PFSK-1 (cell line): ENCODE measurements at regions not wholly inside any gene's neighbourhood (a gene's known extent, or its start where the extent isn't known, plus 50 kb on each side); places are given as distances from the start of the nearest gene placed in this dataset.

Experiments
- FOXP2 ChIP-seq: optimal IDR thresholded peaks from 2 replicates; pipeline ENCODE3; 2011; ENCODE audit warnings: borderline replicate concordance, control low read depth, inconsistent platforms; ENCODE audit not compliant: insufficient read depth; ENCODE audit errors: extremely low read length, extremely low read depth
- POLR2AphosphoS5 ChIP-seq: IDR thresholded peaks from 2 replicates; pipeline ENCODE4 v1.6.1; 2012; ENCODE audit warnings: low read depth, mild to moderate bottlenecking, control low read depth, low read length, moderate library complexity
- REST ChIP-seq, 2 experiments: IDR thresholded peaks; 2 replicates each; pipeline versions ENCODE4 v1.6.1 to v1.8.0; 2011 to 2012; ENCODE audit warnings: low read depth in 2 of 2, low read length in 2 of 2, control low read depth in 1 of 2, inconsistent platforms in 1 of 2, mild to moderate bottlenecking in 1 of 2, moderate library complexity in 1 of 2; ENCODE audit not compliant: insufficient read depth in 1 of 2
- SIN3A ChIP-seq: IDR thresholded peaks from 2 replicates; pipeline ENCODE4 v1.6.1; 2012; ENCODE audit warnings: mild to moderate bottlenecking, low read length, moderate library complexity, borderline replicate concordance; ENCODE audit not compliant: insufficient read depth
- TAF1 ChIP-seq: IDR thresholded peaks from 2 replicates; pipeline ENCODE4 v1.6.1; 2012; ENCODE audit warnings: low read length, control low read depth, borderline replicate concordance; ENCODE audit not compliant: insufficient read depth

GRCh38 chr3:102229062-102229655, 205.7 kb upstream of the ZPLD1 start:
- TF ChIP-seq TAF1 = no peak
- TF ChIP-seq POLR2AphosphoS5 = no peak
- TF ChIP-seq REST (IDR thresholded peaks at IDR 0.05; ENCODE audit: insufficient read depth in 1 of 2, low read depth in 2 of 2, low read length in 2 of 2) = no peak
- TF ChIP-seq SIN3A = no peak
- TF ChIP-seq FOXP2 = no peak
